A549 (cell line): ENCODE measurements at regions not wholly inside any gene's neighbourhood (a gene's known extent, or its start where the extent isn't known, plus 50 kb on each side); places are given as distances from the start of the nearest gene placed in this dataset.

ENCODE experiments used
- ATAC-seq, 2 experiments: fragments of 200-7000 bp in 1 of 2; fragments of >200 bp in 1 of 2; cut with Nextera tagmentation in 1 of 2; cut with Tn5 transposase in 1 of 2; 3 replicates each; pipeline versions ENCODE4 v1.8.0 to v1.9.1; 2018 to 2020; ENCODE audit warnings: mild to moderate bottlenecking in 1 of 2, moderate library complexity in 1 of 2
- CTCF ChIA-PET: fragments of 300-600 bp; sonication (Branson Sonifier 250); formaldehyde crosslinking; extraction: SDS; loops from one replicate; lab custom pipeline; 2021; ENCODE audit warnings: antibody characterized with exemption, inconsistent platforms; lab: Yijun Ruan, JAX
- POLR2A ChIA-PET: fragments of 350-600 bp; formaldehyde crosslinking; extraction: SDS; loops from one replicate; lab custom pipeline; 2021; ENCODE audit warnings: antibody characterized with exemption, inconsistent platforms; lab: Yijun Ruan, JAX
- DNase-seq, 2 experiments: peaks; one replicate each; pipeline versions ENCODE4 v3.0.0 to v3.0.0-alpha.2; 2011 to 2016; ENCODE audit warnings: low read depth in 1 of 2, low spot score in 1 of 2
- FAIRE-seq: peaks from 2 replicates; lab custom pipeline; 2011; peaks lifted over from hg19 to GRCh38; lab: Jason Lieb, UNC
- H3K27ac ChIP-seq, 2 experiments: fragments of >200 bp; sonication (Bioruptor Twin); formaldehyde crosslinking; 3 replicates each; pipeline ENCODE4 v1.5.1; 2016 to 2017
- H3K4me1 ChIP-seq: fragments of >200 bp; sonication (Bioruptor Twin); formaldehyde crosslinking; 3 replicates; pipeline ENCODE4 v1.6.1; 2016
- H3K4me2 ChIP-seq: fragments of >200 bp; sonication (Bioruptor Twin); formaldehyde crosslinking; 3 replicates; pipeline ENCODE4 v1.6.1; 2016
- H3K4me3 ChIP-seq: fragments of >200 bp; sonication (Bioruptor Twin); formaldehyde crosslinking; 3 replicates; pipeline ENCODE4 v1.5.1; 2016
- H3K9me3 ChIP-seq: fragments of >200 bp; sonication (Bioruptor Twin); formaldehyde crosslinking; 3 replicates; pipeline ENCODE4 v1.6.1; 2016
- BHLHE40 ChIP-seq: IDR thresholded peaks from 2 replicates; pipeline ENCODE4 v1.6.1; 2012; ENCODE audit warnings: low read depth, low read length, inconsistent platforms
- CBX2 ChIP-seq: fragments of 200-600 bp; sonication (generic); IDR thresholded peaks from 2 replicates; pipeline ENCODE4 v1.6.1; 2016; ENCODE audit warnings: low read depth, mild to moderate bottlenecking, borderline replicate concordance
- FOSL2 ChIP-seq, 2 experiments: fragments of 450-650 bp in 1 of 2; fragments of >200 bp in 1 of 2; sonication (Bioruptor Twin) in 1 of 2; formaldehyde crosslinking; IDR thresholded peaks; 2 replicates each; pipeline versions ENCODE4 v1.5.0 to v1.6.1; 2016 to 2020; ENCODE audit warnings: mild to moderate bottlenecking in 1 of 2, moderate library complexity in 1 of 2
- HDAC2 ChIP-seq: fragments of 200-600 bp; sonication (generic); IDR thresholded peaks from 2 replicates; pipeline ENCODE4 v1.6.1; 2016
- HOXA7 ChIP-seq: fragments of 250-450 bp; sonication (Bioruptor Pico); IDR thresholded peaks from 2 replicates; pipeline ENCODE4 v1.5.0; 2020; ENCODE audit warnings: mild to moderate bottlenecking, moderate library complexity
- HOXB13 ChIP-seq: fragments of 250-450 bp; sonication (Bioruptor Pico); IDR thresholded peaks from 2 replicates; pipeline ENCODE4 v1.5.0; 2020; ENCODE audit warnings: low read depth, mild to moderate bottlenecking, moderate library complexity
- KDM1A ChIP-seq: fragments of 200-600 bp; sonication (generic); IDR thresholded peaks from 2 replicates; pipeline ENCODE4 v1.6.1; 2016; ENCODE audit warnings: low read depth, mild to moderate bottlenecking
- KDM5A ChIP-seq: fragments of 200-600 bp; sonication (generic); IDR thresholded peaks from 2 replicates; pipeline ENCODE4 v1.6.1; 2016; ENCODE audit warnings: antibody characterized with exemption, mild to moderate bottlenecking
- NFE2L2 ChIP-seq: fragments of 150-350 bp; conservative IDR thresholded peaks from 2 replicates; pipeline ENCODE4 v1.6.1; 2014; ENCODE audit warnings: low read length
- NR3C1 ChIP-seq: fragments of >200 bp; sonication (Bioruptor Twin); formaldehyde crosslinking; IDR thresholded peaks from 3 replicates; pipeline ENCODE4 v1.6.1; 2017
- PHF8 ChIP-seq: fragments of 200-600 bp; sonication (generic); IDR thresholded peaks from 2 replicates; pipeline ENCODE4 v1.6.1; 2016; ENCODE audit warnings: low read depth, mild to moderate bottlenecking, antibody characterized with exemption, moderate library complexity, borderline replicate concordance
- RAD21 ChIP-seq, 2 experiments: fragments of >200 bp in 1 of 2; sonication (Bioruptor Twin) in 1 of 2; formaldehyde crosslinking in 1 of 2; IDR thresholded peaks in 1 of 2; conservative IDR thresholded peaks in 1 of 2; 2 replicates in 1 of 2; 3 replicates in 1 of 2; pipeline ENCODE4 v1.6.1; 2012 to 2018; ENCODE audit warnings: inconsistent platforms in 1 of 2
- RARB ChIP-seq: fragments of 250-450 bp; sonication (Bioruptor Pico); IDR thresholded peaks from 2 replicates; pipeline ENCODE4 v1.8.0; 2021; ENCODE audit warnings: mild to moderate bottlenecking, moderate library complexity
- TFCP2L1 ChIP-seq: fragments of 250-450 bp; sonication (Bioruptor Pico); IDR thresholded peaks from 2 replicates; pipeline ENCODE4 v1.5.0; 2021; ENCODE audit warnings: mild to moderate bottlenecking
- ZC3H11A ChIP-seq: fragments of 450-650 bp; IDR thresholded peaks from 2 replicates; pipeline ENCODE4 v1.6.1; 2014; ENCODE audit warnings: antibody characterized with exemption, mild to moderate bottlenecking
- ZSCAN20 ChIP-seq: fragments of 250-450 bp; sonication (Bioruptor Pico); IDR thresholded peaks from 2 replicates; pipeline ENCODE4 v1.8.0; 2022; ENCODE audit warnings: mild to moderate bottlenecking, moderate library complexity
- WGBS: methylation state at CpG from one replicate; pipeline ENCODE4 v1.1.6; 2017; ENCODE audit errors: missing lambda C conversion rate; 5-methylcytosine and 5-hydroxymethylcytosine counted together
- TF ChIP-seq, protein P1 (sequence below): fragments of 150-350 bp; IDR thresholded peaks from 2 replicates; pipeline ENCODE4 v1.6.1; 2014; ENCODE audit warnings: low read depth, mild to moderate bottlenecking, low read length
- TF ChIP-seq, protein P2 (sequence below): fragments of >200 bp; sonication (Bioruptor Twin); formaldehyde crosslinking; IDR thresholded peaks from 3 replicates; pipeline ENCODE4 v1.6.1; 2016
- TF ChIP-seq, protein P3 (sequence below): fragments of 250-450 bp; sonication (Bioruptor Pico); IDR thresholded peaks from 2 replicates; pipeline ENCODE4 v1.5.0; 2020; ENCODE audit warnings: low read depth, mild to moderate bottlenecking, moderate library complexity

DNA sequence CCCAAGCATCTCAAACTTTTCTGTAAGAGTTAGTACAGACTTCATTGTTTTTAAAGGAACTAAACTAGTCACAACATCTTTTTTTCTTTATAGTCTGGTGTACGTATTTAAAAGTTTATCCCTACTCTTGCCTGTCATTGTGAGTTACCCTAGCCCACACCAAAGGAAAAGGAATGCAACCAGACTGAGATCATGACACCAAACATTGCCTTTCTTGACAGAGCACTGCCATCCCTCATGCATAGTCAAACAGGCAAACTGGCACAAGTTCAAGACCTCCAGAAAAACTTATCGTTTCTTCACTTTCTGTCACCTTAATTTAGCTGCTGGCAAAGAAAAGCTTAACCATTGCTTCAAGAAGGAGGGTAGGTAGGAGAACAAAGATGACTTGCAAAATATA is 448.4 kb upstream of the MANEA start:
- no peak for ATAC-seq
- Histone ChIP-seq H3K4me2 (no peak overlapping the region), H3K27ac (no peak overlapping the region), H3K4me1 (no peaks in the 10 kb centered on the region), H3K9me3 (no peaks in the 10 kb centered on the region)
- TF ChIP-seq HDAC2 = no peak
- TF ChIP-seq, all 56 proteins: peak for 0
- ChIA-PET CTCF (no interaction called here), POLR2A (no interaction called here)
- DNase-seq (no peak), FAIRE-seq (no peak)
- no peak overlapping the region for H3K4me3 ChIP-seq
- 11% methylated on average over 2 of the region's 2 CpGs for WGBS

DNA sequence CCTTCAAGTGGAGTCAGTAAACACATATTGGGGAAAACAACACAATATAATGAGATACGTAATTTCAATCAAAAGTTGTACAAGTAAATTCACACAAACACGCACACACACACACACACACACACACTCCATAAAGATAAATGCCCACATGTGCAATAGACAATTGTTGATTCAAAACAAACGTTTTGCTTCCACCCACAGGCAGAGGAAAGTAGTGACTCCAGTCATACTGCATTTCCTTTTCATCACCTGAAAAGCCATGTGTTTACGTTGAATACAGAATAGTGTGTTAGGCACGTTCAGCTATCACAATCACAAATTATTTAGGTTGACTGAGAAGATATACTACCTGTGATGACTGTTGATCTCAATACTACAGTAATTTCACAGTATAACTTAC is 443.8 kb upstream of the MANEA start:
- Histone ChIP-seq H3K4me2 (no peak overlapping the region), H3K4me1 (no peaks in the 10 kb centered on the region), H3K27ac (no peak overlapping the region), H3K9me3 (no peaks in the 10 kb centered on the region), H3K4me3 (no peak overlapping the region)
- ChIA-PET POLR2A (no interaction called here), CTCF (no interaction called here)
- DNase-seq (peak in 1 of 2 experiments; percentile 12), ATAC-seq (no peak), FAIRE-seq (no peak)
- TF ChIP-seq ZC3H11A = no peak
- no peak for TF ChIP-seq CBX2
- TF ChIP-seq HOXA7 = no peak
- TF ChIP-seq PHF8 = no peak
- no peak for TF ChIP-seq KDM5A
- TF ChIP-seq RAD21 (conservative IDR thresholded peaks at IDR 0.05 in 1 of 2, IDR thresholded peaks at IDR 0.05 in 1 of 2) = 0 out of 5 replicates have a peak, but pooled peaks of 1 of the 2 experiments have one; percentile 6
- WGBS = 7% methylated on average over 5 of the region's 5 CpGs

DNA sequence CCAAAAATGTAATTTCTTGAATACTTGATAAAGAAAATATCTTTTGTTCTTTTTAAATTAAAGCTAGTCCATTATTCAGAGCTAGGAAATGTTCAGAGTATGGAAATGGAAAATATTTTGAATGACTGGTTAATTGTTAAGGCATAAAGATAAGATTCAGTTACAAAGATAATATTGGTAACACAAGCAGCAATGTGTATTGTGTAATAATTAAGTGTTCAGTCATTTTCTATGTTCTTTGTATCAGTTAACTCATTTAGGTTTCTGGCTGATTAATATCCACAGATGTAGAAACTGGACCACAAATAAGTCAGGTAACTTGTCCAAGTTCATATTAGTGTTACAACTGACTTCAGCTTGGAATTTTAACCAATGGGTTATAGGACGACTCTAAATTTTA is 442.2 kb upstream of the MANEA start:
- DNase-seq = no peak
- ChIA-PET POLR2A (no interaction called here), CTCF (no interaction called here)
- H3K4me3 ChIP-seq = no peak overlapping the region
- TF ChIP-seq NFE2L2 (no peak), RARB (CRISPR knock-in tag) (no peak), HOXB13 (CRISPR knock-in tag) (no peak), ZSCAN20 (CRISPR knock-in tag) (no peak), BHLHE40 (no peak), NR3C1 (no peak), KDM1A (no peak), TFCP2L1 (CRISPR knock-in tag) (no peak), FOSL2 (IDR thresholded peaks at IDR 0.05) (no peak), FOSL2 (CRISPR knock-in tag; IDR thresholded peaks at IDR 0.05) (no peak)
- TF ChIP-seq, protein P1, sequence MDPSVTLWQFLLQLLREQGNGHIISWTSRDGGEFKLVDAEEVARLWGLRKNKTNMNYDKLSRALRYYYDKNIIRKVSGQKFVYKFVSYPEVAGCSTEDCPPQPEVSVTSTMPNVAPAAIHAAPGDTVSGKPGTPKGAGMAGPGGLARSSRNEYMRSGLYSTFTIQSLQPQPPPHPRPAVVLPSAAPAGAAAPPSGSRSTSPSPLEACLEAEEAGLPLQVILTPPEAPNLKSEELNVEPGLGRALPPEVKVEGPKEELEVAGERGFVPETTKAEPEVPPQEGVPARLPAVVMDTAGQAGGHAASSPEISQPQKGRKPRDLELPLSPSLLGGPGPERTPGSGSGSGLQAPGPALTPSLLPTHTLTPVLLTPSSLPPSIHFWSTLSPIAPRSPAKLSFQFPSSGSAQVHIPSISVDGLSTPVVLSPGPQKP = no peak
- TF ChIP-seq, protein P2, sequence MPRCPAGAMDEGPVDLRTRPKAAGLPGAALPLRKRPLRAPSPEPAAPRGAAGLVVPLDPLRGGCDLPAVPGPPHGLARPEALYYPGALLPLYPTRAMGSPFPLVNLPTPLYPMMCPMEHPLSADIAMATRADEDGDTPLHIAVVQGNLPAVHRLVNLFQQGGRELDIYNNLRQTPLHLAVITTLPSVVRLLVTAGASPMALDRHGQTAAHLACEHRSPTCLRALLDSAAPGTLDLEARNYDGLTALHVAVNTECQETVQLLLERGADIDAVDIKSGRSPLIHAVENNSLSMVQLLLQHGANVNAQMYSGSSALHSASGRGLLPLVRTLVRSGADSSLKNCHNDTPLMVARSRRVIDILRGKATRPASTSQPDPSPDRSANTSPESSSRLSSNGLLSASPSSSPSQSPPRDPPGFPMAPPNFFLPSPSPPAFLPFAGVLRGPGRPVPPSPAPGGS = no peak
- TF ChIP-seq, protein P3, sequence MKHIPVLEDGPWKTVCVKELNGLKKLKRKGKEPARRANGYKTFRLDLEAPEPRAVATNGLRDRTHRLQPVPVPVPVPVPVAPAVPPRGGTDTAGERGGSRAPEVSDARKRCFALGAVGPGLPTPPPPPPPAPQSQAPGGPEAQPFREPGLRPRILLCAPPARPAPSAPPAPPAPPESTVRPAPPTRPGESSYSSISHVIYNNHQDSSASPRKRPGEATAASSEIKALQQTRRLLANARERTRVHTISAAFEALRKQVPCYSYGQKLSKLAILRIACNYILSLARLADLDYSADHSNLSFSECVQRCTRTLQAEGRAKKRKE (CRISPR knock-in tag) = no peak
- no peaks in the 10 kb centered on the region for H3K4me1 ChIP-seq
- H3K27ac ChIP-seq = no peak overlapping the region
- no peak for FAIRE-seq
- H3K9me3 ChIP-seq = no peaks in the 10 kb centered on the region
- no peak for ATAC-seq
- no peak overlapping the region for H3K4me2 ChIP-seq
- WGBS = 14% methylated on average over 1 of the region's 1 CpG
